Tibial nerve (tissue), 4 donors: ENCODE measurements at regions not wholly inside any gene's neighbourhood (a gene's known extent, or its start where the extent isn't known, plus 50 kb on each side); places are given as distances from the start of the nearest gene placed in this dataset.

Experiments used
- CTCF ChIP-seq, 5 experiments: fragments of 200-600 bp in 3 of 5; fragments of 450-650 bp in 2 of 5; sonication (generic) in 3 of 5; IDR thresholded peaks; one replicate each; pipeline ENCODE4 v1.5.1; 2016 to 2019; ENCODE audit warnings: antibody characterized with exemption in 5 of 5, mild to moderate bottlenecking in 3 of 5, moderate library complexity in 2 of 5
- EP300 ChIP-seq, 2 donors: sonication (generic); formaldehyde crosslinking; IDR thresholded peaks; one replicate each; pipeline ENCODE4 v1.6.1; 2017; ENCODE audit warnings: antibody characterized with exemption in 2 of 2, mild to moderate bottlenecking in 1 of 2
- POLR2A ChIP-seq, 2 donors: fragments of 450-650 bp; IDR thresholded peaks; one replicate each; pipeline ENCODE4 v1.6.1; 2017; ENCODE audit warnings: antibody characterized with exemption in 2 of 2, mild to moderate bottlenecking in 2 of 2, moderate library complexity in 2 of 2

- TF ChIP-seq POLR2A (IDR thresholded peaks at IDR 0.05) (no peak), CTCF (IDR thresholded peaks at IDR 0.05) (no peak), EP300 (IDR thresholded peaks at IDR 0.05) (no peak)
Observed at GRCh38 chr7:96612034-96612433, 97.6 kb downstream of the SEM1 start.
